WTC11 (cell line): ENCODE measurements at regions not wholly inside any gene's neighbourhood (a gene's known extent, or its start where the extent isn't known, plus 50 kb on each side); places are given as distances from the start of the nearest gene placed in this dataset.

ENCODE experiments used
- ATAC-seq: fragments of 200-7000 bp; cut with Tn5 transposase; 2 replicates; pipeline ENCODE4 v1.10.0; 2021; ENCODE audit warnings: mild to moderate bottlenecking, moderate library complexity
- CTCF ChIA-PET: fragments of 300-600 bp; sonication (Branson Sonifier 250); formaldehyde crosslinking; loops from one replicate; lab custom pipeline; 2021; ENCODE audit warnings: antibody characterized with exemption; lab: Charles Lee
- POLR2A ChIA-PET: fragments of 350-600 bp; sonication (Branson Sonifier 250); formaldehyde crosslinking; loops from one replicate; lab custom pipeline; 2021; ENCODE audit warnings: antibody characterized with exemption; lab: Charles Lee
- DNase-seq: peaks from one replicate; pipeline ENCODE4 v3.0.0; 2021; ENCODE audit warnings: low spot score
- H3K27ac Mint-ChIP-seq: 2 replicates; pipeline ENCODE4 v1.8.0; 2021; ENCODE audit warnings: mixed read lengths
- H3K27me3 Mint-ChIP-seq: 2 replicates; pipeline ENCODE4 v1.8.0; 2021; ENCODE audit warnings: low read depth, mild to moderate bottlenecking, moderate library complexity, mixed read lengths
- H3K36me3 Mint-ChIP-seq: 2 replicates; pipeline ENCODE4 v1.8.0; 2021; ENCODE audit warnings: mixed read lengths
- H3K4me1 Mint-ChIP-seq: 2 replicates; pipeline ENCODE4 v1.8.0; 2022; ENCODE audit warnings: mixed read lengths
- H3K4me3 Mint-ChIP-seq: 2 replicates; pipeline ENCODE4 v1.8.0; 2021; ENCODE audit warnings: mild to moderate bottlenecking, moderate library complexity, mixed read lengths
- H3K9me3 Mint-ChIP-seq: 2 replicates; pipeline ENCODE4 v1.8.0; 2021; ENCODE audit warnings: mixed read lengths
- CREB1 ChIP-seq: sonication (generic); formaldehyde crosslinking; IDR thresholded peaks from 2 replicates; pipeline ENCODE4 v1.8.0; 2023; ENCODE audit warnings: mild to moderate bottlenecking, missing genetic modification reagents
- HMGA2 ChIP-seq: fragments of 250-450 bp; sonication (Bioruptor Pico); IDR thresholded peaks from 2 replicates; pipeline ENCODE4 v1.4.0; 2021; ENCODE audit warnings: mild to moderate bottlenecking, moderate library complexity
- MYBL2 ChIP-seq: sonication (generic); formaldehyde crosslinking; IDR thresholded peaks from 2 replicates; pipeline ENCODE4 v1.8.1; 2023; ENCODE audit warnings: mild to moderate bottlenecking, moderate library complexity, missing genetic modification reagents
- NR2C2 ChIP-seq: sonication (generic); formaldehyde crosslinking; IDR thresholded peaks from 2 replicates; pipeline ENCODE4 v1.8.0; 2022; ENCODE audit warnings: mild to moderate bottlenecking, missing genetic modification reagents
- NR3C1 ChIP-seq: sonication (generic); formaldehyde crosslinking; conservative IDR thresholded peaks from 2 replicates; pipeline ENCODE4 v1.8.1; 2023; ENCODE audit warnings: low read depth, mild to moderate bottlenecking, missing genetic modification reagents
- OVOL2 ChIP-seq: fragments of 250-450 bp; sonication (Bioruptor Pico); IDR thresholded peaks from 2 replicates; pipeline ENCODE4 v1.9.0; 2021; ENCODE audit warnings: mild to moderate bottlenecking, borderline replicate concordance
- RELA ChIP-seq: sonication (generic); formaldehyde crosslinking; IDR thresholded peaks from 2 replicates; pipeline ENCODE4 v1.8.1; 2022; ENCODE audit warnings: missing genetic modification reagents, mild to moderate bottlenecking, borderline replicate concordance
- TF ChIP-seq, protein P1 (sequence below): sonication (generic); formaldehyde crosslinking; IDR thresholded peaks from 2 replicates; pipeline ENCODE4 v1.8.0; 2022; ENCODE audit warnings: mild to moderate bottlenecking, missing genetic modification reagents
- TF ChIP-seq, protein P2 (sequence below): sonication (generic); formaldehyde crosslinking; IDR thresholded peaks from 2 replicates; pipeline ENCODE4 v1.8.1; 2023; ENCODE audit warnings: mild to moderate bottlenecking, missing genetic modification reagents
- TF ChIP-seq, protein P3 (sequence below): fragments of 250-450 bp; sonication (Bioruptor Pico); IDR thresholded peaks from 2 replicates; pipeline ENCODE4 v2.1.2; 2022; ENCODE audit warnings: mild to moderate bottlenecking, moderate library complexity
- TF ChIP-seq, protein P4 (sequence below): sonication (generic); formaldehyde crosslinking; IDR thresholded peaks from 2 replicates; pipeline ENCODE4 v1.8.1; 2023; ENCODE audit warnings: mild to moderate bottlenecking, missing genetic modification reagents, moderate library complexity
- TF ChIP-seq, protein P5 (sequence below): sonication (generic); formaldehyde crosslinking; IDR thresholded peaks from 2 replicates; pipeline ENCODE4 v1.8.1; 2022; ENCODE audit warnings: low read depth, missing genetic modification reagents, borderline replicate concordance
- TF ChIP-seq, protein P6 (sequence below): sonication (generic); formaldehyde crosslinking; IDR thresholded peaks from 2 replicates; pipeline ENCODE4 v1.8.0; 2023; ENCODE audit warnings: missing genetic modification reagents
- TF ChIP-seq, protein P7 (sequence below): sonication (generic); formaldehyde crosslinking; IDR thresholded peaks from 2 replicates; pipeline ENCODE4 v1.8.1; 2022; ENCODE audit warnings: mild to moderate bottlenecking, moderate library complexity, missing genetic modification reagents
- TF ChIP-seq, protein P8 (sequence below): sonication (generic); formaldehyde crosslinking; IDR thresholded peaks from 2 replicates; pipeline ENCODE4 v1.8.1; 2023; ENCODE audit warnings: mild to moderate bottlenecking, missing genetic modification reagents, borderline replicate concordance

DNA sequence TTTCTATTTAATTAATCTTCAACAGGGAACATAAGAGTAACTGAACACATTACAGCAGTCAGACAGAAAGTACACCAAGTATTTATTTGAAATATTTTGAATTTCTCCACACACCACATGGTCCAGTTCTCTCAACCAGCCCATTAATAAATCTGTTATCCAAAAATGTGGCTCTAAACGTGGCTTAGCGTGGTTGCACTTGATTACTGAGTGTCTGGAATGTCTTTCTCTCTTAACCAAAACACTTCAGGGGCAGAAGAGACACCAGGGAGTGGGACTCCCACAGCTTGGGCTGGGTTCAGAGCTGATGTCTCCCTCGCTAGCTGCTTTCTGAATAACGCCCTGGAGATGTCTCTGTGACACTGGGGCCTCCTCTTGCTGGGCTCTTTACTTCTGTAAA is 52.6 kb upstream of the FANCC start:
- Mint-ChIP-seq H3K27me3 (peaks cover 3% of the 10 kb centered on the region; the same call in 1 of the 2 replicates), H3K27ac (no peak overlapping the region), H3K4me1 (peaks cover 31% of the 10 kb centered on the region), H3K36me3 (peaks cover 8% of the 10 kb centered on the region), H3K9me3 (peaks cover 13% of the 10 kb centered on the region), H3K4me3 (no peak overlapping the region)
- TF ChIP-seq, protein P1, sequence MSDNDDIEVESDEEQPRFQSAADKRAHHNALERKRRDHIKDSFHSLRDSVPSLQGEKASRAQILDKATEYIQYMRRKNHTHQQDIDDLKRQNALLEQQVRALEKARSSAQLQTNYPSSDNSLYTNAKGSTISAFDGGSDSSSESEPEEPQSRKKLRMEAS: no peak
- TF ChIP-seq, protein P2, sequence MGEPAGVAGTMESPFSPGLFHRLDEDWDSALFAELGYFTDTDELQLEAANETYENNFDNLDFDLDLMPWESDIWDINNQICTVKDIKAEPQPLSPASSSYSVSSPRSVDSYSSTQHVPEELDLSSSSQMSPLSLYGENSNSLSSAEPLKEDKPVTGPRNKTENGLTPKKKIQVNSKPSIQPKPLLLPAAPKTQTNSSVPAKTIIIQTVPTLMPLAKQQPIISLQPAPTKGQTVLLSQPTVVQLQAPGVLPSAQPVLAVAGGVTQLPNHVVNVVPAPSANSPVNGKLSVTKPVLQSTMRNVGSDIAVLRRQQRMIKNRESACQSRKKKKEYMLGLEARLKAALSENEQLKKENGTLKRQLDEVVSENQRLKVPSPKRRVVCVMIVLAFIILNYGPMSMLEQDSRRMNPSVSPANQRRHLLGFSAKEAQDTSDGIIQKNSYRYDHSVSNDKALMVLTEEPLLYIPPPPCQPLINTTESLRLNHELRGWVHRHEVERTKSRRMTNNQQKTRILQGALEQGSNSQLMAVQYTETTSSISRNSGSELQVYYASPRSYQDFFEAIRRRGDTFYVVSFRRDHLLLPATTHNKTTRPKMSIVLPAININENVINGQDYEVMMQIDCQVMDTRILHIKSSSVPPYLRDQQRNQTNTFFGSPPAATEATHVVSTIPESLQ (CRISPR knock-in tag): no peak
- TF ChIP-seq CREB1 (no peak), RELA (CRISPR knock-in tag) (no peak), HMGA2 (CRISPR knock-in tag) (no peak), NR3C1 (CRISPR knock-in tag) (no peak), MYBL2 (CRISPR knock-in tag) (no peak), NR2C2 (no peak), OVOL2 (no peak)
- TF ChIP-seq, protein P3, sequence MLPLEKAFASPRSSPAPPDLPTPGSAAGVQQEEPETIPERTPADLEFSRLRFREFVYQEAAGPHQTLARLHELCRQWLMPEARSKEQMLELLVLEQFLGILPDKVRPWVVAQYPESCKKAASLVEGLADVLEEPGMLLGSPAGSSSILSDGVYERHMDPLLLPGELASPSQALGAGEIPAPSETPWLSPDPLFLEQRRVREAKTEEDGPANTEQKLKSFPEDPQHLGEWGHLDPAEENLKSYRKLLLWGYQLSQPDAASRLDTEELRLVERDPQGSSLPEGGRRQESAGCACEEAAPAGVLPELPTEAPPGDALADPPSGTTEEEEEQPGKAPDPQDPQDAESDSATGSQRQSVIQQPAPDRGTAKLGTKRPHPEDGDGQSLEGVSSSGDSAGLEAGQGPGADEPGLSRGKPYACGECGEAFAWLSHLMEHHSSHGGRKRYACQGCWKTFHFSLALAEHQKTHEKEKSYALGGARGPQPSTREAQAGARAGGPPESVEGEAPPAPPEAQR (CRISPR knock-in tag): no peak
- TF ChIP-seq, protein P4, sequence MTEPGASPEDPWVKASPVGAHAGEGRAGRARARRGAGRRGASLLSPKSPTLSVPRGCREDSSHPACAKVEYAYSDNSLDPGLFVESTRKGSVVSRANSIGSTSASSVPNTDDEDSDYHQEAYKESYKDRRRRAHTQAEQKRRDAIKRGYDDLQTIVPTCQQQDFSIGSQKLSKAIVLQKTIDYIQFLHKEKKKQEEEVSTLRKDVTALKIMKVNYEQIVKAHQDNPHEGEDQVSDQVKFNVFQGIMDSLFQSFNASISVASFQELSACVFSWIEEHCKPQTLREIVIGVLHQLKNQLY (CRISPR knock-in tag): no peak
- TF ChIP-seq, protein P5, sequence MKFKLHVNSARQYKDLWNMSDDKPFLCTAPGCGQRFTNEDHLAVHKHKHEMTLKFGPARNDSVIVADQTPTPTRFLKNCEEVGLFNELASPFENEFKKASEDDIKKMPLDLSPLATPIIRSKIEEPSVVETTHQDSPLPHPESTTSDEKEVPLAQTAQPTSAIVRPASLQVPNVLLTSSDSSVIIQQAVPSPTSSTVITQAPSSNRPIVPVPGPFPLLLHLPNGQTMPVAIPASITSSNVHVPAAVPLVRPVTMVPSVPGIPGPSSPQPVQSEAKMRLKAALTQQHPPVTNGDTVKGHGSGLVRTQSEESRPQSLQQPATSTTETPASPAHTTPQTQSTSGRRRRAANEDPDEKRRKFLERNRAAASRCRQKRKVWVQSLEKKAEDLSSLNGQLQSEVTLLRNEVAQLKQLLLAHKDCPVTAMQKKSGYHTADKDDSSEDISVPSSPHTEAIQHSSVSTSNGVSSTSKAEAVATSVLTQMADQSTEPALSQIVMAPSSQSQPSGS: no peak
- TF ChIP-seq, protein P6, sequence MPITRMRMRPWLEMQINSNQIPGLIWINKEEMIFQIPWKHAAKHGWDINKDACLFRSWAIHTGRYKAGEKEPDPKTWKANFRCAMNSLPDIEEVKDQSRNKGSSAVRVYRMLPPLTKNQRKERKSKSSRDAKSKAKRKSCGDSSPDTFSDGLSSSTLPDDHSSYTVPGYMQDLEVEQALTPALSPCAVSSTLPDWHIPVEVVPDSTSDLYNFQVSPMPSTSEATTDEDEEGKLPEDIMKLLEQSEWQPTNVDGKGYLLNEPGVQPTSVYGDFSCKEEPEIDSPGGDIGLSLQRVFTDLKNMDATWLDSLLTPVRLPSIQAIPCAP (CRISPR knock-in tag): no peak
- TF ChIP-seq, protein P7, sequence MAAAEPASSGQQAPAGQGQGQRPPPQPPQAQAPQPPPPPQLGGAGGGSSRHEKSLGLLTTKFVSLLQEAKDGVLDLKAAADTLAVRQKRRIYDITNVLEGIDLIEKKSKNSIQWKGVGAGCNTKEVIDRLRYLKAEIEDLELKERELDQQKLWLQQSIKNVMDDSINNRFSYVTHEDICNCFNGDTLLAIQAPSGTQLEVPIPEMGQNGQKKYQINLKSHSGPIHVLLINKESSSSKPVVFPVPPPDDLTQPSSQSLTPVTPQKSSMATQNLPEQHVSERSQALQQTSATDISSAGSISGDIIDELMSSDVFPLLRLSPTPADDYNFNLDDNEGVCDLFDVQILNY (CRISPR knock-in tag): no peak
- TF ChIP-seq, protein P8, sequence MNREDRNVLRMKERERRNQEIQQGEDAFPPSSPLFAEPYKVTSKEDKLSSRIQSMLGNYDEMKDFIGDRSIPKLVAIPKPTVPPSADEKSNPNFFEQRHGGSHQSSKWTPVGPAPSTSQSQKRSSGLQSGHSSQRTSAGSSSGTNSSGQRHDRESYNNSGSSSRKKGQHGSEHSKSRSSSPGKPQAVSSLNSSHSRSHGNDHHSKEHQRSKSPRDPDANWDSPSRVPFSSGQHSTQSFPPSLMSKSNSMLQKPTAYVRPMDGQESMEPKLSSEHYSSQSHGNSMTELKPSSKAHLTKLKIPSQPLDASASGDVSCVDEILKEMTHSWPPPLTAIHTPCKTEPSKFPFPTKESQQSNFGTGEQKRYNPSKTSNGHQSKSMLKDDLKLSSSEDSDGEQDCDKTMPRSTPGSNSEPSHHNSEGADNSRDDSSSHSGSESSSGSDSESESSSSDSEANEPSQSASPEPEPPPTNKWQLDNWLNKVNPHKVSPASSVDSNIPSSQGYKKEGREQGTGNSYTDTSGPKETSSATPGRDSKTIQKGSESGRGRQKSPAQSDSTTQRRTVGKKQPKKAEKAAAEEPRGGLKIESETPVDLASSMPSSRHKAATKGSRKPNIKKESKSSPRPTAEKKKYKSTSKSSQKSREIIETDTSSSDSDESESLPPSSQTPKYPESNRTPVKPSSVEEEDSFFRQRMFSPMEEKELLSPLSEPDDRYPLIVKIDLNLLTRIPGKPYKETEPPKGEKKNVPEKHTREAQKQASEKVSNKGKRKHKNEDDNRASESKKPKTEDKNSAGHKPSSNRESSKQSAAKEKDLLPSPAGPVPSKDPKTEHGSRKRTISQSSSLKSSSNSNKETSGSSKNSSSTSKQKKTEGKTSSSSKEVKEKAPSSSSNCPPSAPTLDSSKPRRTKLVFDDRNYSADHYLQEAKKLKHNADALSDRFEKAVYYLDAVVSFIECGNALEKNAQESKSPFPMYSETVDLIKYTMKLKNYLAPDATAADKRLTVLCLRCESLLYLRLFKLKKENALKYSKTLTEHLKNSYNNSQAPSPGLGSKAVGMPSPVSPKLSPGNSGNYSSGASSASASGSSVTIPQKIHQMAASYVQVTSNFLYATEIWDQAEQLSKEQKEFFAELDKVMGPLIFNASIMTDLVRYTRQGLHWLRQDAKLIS (CRISPR knock-in tag): no peak
- no peak for ATAC-seq
- POLR2A ChIA-PET: no interaction called here
- CTCF ChIA-PET: no interaction called here
- no peak for DNase-seq
